ENCODE measurements at regions not wholly inside any gene's neighbourhood (a gene's known extent, or its start where the extent isn't known, plus 50 kb on each side); places are given as distances from the start of the nearest gene placed in this dataset.

DNA sequence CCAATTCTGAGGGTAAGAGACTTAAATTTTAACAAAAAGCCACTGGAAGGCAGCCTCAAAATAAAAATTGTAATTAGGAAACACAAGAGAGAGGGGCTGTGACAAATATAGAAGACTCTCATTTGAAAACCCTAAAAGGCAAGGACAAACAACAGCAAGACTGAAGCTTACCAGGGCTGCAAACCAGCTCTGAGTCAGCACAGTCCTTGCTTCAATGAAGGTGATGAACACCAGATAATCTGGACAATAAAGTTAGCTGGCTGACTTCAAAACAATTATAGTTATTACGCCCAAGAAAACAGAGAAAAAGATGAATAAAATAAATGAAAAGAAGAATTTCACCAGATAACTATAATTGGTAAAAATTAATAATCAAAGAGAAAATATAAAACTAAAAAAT is 149.3 kb upstream of the NSMCE3 start:
- in situ Hi-C loops (cut with MboI; ENCODE audit: low pct_unique_long_range_greater_than_20kb, low sequenced_read_pairs, unreplicated experiment): no loop called here
- no peak for DNase-seq (ENCODE audit: low spot score)
- TF ChIP-seq, protein P1, sequence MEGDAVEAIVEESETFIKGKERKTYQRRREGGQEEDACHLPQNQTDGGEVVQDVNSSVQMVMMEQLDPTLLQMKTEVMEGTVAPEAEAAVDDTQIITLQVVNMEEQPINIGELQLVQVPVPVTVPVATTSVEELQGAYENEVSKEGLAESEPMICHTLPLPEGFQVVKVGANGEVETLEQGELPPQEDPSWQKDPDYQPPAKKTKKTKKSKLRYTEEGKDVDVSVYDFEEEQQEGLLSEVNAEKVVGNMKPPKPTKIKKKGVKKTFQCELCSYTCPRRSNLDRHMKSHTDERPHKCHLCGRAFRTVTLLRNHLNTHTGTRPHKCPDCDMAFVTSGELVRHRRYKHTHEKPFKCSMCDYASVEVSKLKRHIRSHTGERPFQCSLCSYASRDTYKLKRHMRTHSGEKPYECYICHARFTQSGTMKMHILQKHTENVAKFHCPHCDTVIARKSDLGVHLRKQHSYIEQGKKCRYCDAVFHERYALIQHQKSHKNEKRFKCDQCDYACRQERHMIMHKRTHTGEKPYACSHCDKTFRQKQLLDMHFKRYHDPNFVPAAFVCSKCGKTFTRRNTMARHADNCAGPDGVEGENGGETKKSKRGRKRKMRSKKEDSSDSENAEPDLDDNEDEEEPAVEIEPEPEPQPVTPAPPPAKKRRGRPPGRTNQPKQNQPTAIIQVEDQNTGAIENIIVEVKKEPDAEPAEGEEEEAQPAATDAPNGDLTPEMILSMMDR (IDR thresholded peaks at IDR 0.05; ENCODE audit: extremely low read depth, insufficient read depth, missing control alignments): no peak

DNA sequence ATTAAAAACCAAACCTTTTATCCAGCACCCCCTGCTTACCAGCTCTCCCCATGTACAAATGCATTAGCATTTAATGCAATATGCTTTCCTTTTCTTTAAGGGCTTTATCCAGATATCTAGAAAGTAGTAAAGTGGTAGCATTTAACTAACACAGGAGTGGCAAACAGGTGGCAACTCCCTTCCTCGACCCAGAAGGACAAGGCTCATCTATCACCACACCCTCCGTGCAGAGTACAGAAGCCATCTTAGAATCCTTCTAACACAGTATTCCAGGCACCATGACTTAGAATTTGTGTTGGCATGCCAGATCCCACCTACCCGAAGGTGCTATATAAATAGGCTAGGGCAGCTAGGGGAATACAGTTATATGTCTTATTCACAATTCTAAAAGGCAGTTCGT is 148.6 kb upstream of the NSMCE3 start:
- no peak for DNase-seq (ENCODE audit: low spot score)
- in situ Hi-C loops (cut with MboI; ENCODE audit: low pct_unique_long_range_greater_than_20kb, low sequenced_read_pairs, unreplicated experiment): no loop called here
- TF ChIP-seq, protein P1 (IDR thresholded peaks at IDR 0.05; ENCODE audit: extremely low read depth, insufficient read depth, missing control alignments): no peak

DNA sequence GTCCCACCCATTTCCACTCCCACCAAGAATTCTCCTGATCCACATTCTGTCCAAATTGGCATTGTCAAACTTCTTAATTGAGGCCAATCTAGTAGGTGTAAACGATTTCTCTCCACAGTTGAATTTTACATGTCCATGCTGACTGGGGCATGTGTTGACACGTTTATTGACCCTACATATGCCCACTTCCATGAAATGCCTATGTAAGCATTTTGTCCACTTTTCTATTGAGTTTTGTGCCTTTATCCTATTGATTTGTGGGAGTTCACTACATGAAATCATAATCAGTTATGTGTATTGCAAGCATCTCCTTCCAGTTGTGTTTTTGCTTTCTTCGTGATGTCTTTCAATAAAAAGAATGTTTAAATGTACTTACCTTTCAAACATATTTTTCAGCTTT is 141.7 kb upstream of the NSMCE3 start:
- no peak for DNase-seq (ENCODE audit: low spot score)
- TF ChIP-seq, protein P1 (IDR thresholded peaks at IDR 0.05; ENCODE audit: extremely low read depth, insufficient read depth, missing control alignments): no peak
- in situ Hi-C loops (cut with MboI; ENCODE audit: low pct_unique_long_range_greater_than_20kb, low sequenced_read_pairs, unreplicated experiment): no loop called here

DNA sequence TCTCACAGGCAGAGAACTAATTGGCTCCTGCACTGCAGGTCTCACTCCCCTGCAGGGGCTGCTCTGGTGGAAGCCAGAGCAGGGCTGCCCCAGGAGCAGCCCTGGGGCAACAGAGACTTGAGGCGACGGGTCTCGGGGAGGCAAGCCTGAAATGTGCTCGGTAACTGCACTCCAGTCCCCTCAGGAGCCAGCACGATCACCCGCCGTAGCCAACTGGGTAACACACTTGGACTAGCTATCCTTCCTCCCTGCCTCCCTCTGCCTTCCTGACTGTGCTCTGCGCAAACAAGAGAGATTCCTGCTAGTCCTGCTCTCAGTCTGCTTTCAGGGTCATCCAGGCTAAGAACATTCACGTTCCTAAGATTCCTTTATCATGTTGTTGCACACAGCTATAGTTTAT is 140.7 kb upstream of the NSMCE3 start:
- DNase-seq (ENCODE audit: low spot score): no peak
- in situ Hi-C loops (cut with MboI; ENCODE audit: low pct_unique_long_range_greater_than_20kb, low sequenced_read_pairs, unreplicated experiment): no loop called here
- TF ChIP-seq, protein P1 (IDR thresholded peaks at IDR 0.05; ENCODE audit: extremely low read depth, insufficient read depth, missing control alignments): no peak

DNA sequence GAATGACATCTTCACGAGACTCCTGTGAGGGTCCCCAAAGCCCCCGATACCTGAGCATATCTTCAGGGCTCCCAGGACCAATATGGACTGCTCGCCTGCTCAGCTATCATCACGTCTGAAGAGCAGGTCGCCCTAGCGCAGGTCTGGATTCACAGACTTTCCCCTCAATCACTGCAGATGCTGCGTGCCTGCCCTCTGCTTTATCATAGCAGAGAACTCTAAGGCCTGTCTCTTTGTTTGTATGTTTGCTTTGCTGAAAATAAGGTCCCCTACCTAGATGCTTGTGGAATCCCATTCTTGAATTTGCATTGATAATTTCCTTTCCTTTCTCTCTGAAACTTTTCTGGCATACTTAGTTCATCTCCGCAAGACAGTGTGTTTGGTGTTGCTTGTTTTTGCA is 140.3 kb upstream of the NSMCE3 start:
- TF ChIP-seq, protein P1 (IDR thresholded peaks at IDR 0.05; ENCODE audit: extremely low read depth, insufficient read depth, missing control alignments): no peak
- in situ Hi-C loops (cut with MboI; ENCODE audit: low pct_unique_long_range_greater_than_20kb, low sequenced_read_pairs, unreplicated experiment): no loop called here
- DNase-seq (ENCODE audit: low spot score): no peak

DNA sequence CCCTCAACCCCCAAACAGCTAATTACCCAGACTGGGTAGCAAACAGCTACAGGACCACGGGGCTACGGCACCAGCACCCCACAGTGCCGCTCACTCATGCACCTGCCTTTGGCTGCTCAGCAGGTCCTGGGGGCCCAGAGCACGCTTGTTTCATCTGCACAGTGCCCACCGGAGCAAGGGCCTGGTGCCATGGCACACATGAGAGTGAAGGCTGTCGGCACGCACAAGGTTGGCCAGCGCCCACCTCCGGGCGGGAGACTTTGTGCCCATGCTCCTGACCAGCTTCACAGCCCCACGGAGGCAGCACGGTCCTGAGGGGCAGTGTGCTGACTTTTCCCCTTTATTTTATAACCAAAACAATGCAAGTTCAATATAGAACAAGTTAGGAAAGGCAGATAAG is 135.9 kb upstream of the NSMCE3 start:
- in situ Hi-C loops (cut with MboI; ENCODE audit: low pct_unique_long_range_greater_than_20kb, low sequenced_read_pairs, unreplicated experiment): no loop called here
- TF ChIP-seq, protein P1 (IDR thresholded peaks at IDR 0.05; ENCODE audit: extremely low read depth, insufficient read depth, missing control alignments): no peak
- DNase-seq (ENCODE audit: low spot score): no peak

DNA sequence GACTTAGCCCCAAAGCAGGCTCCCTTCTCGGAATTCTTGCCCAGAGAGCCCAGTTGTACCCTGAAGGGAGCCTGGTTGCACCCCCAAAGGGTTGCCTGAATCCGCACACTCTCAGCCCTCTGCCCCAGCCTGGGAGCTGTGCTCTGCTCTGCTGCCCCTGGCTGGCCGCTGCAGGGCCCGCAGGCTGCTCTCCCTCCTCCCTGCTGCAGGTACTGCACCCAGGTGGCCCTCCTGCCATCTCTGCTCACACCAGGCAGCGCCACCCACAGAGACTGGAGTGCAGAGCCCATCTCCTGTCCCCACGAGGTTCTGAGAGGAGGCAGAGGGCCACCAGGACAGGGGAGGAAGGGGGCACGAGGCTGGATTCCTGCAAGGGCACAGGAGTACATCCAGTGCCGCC is 134.2 kb upstream of the NSMCE3 start:
- DNase-seq (ENCODE audit: low spot score): no peak
- TF ChIP-seq, protein P1 (IDR thresholded peaks at IDR 0.05; ENCODE audit: extremely low read depth, insufficient read depth, missing control alignments): no peak
- in situ Hi-C loops (cut with MboI; ENCODE audit: low pct_unique_long_range_greater_than_20kb, low sequenced_read_pairs, unreplicated experiment): no loop called here

All from GM13977 (cell line).